Spleen (tissue), 7 donors: ENCODE measurements at regions not wholly inside any gene's neighbourhood (a gene's known extent, or its start where the extent isn't known, plus 50 kb on each side); places are given as distances from the start of the nearest gene placed in this dataset.

Source experiments
- POLR2A ChIP-seq, 3 donors: fragments of 450-650 bp; IDR thresholded peaks; one replicate each; pipeline ENCODE4 v1.5.1; 2017; ENCODE audit warnings: antibody characterized with exemption in 3 of 3, mild to moderate bottlenecking in 1 of 3
- TF ChIP-seq, protein P1 (sequence below), 11 experiments: fragments of 200-600 bp in 7 of 11; fragments of 450-650 bp in 4 of 11; sonication (generic) in 4 of 11; IDR thresholded peaks in 8 of 11; conservative IDR thresholded peaks in 3 of 11; 1 replicate in 7 of 11; 2 replicates in 4 of 11; pipeline versions ENCODE4 v1.4.0 to v1.8.0; 2016 to 2021; ENCODE audit warnings: antibody characterized with exemption in 11 of 11, inconsistent platforms in 4 of 11, mild to moderate bottlenecking in 1 of 11
- donor health status: DM: no; HTN: no; CAD: no; lungs with moderate emphysema.
- donor health status: DM: no; HTN: no; CAD: no.
- donor health status: DM: no; HTN: no; CAD: no.

DNA sequence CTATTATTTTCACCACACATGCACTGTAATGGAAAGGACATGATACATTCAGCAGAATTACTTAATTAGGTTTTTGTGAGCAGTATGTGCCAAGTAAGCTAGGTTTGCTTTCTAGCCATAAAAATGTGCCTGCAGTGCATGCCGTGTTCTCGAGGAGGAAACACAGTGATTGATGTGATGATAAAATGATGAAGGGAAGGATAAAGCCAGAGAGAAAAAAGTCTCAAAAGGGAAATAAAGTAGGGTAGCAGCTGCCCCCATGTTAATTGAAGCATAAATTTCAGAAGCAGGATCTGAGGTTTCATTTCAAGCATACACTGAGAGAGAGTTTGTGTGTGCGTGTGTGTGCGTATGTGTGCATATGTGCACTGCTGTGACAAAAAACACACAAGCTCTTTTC, 714.2 kb upstream of the C9orf72 start:
- TF ChIP-seq, protein P1, sequence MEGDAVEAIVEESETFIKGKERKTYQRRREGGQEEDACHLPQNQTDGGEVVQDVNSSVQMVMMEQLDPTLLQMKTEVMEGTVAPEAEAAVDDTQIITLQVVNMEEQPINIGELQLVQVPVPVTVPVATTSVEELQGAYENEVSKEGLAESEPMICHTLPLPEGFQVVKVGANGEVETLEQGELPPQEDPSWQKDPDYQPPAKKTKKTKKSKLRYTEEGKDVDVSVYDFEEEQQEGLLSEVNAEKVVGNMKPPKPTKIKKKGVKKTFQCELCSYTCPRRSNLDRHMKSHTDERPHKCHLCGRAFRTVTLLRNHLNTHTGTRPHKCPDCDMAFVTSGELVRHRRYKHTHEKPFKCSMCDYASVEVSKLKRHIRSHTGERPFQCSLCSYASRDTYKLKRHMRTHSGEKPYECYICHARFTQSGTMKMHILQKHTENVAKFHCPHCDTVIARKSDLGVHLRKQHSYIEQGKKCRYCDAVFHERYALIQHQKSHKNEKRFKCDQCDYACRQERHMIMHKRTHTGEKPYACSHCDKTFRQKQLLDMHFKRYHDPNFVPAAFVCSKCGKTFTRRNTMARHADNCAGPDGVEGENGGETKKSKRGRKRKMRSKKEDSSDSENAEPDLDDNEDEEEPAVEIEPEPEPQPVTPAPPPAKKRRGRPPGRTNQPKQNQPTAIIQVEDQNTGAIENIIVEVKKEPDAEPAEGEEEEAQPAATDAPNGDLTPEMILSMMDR (IDR thresholded peaks at IDR 0.05 in 8 of 11, conservative IDR thresholded peaks at IDR 0.05 in 3 of 11), result no peak
- no peak for TF ChIP-seq POLR2A (IDR thresholded peaks at IDR 0.05)
